GM23338 (cell line): ENCODE measurements at regions not wholly inside any gene's neighbourhood (a gene's known extent, or its start where the extent isn't known, plus 50 kb on each side); places are given as distances from the start of the nearest gene placed in this dataset.

Experiments
- CREB1 ChIP-seq: fragments of 250-450 bp; sonication (Bioruptor Pico); IDR thresholded peaks from 2 replicates; pipeline ENCODE4 v1.5.0; 2020; ENCODE audit warnings: low read depth, mild to moderate bottlenecking, moderate library complexity
- CTCF ChIP-seq, 2 experiments: fragments of 200-600 bp in 1 of 2; sonication (generic) in 1 of 2; conservative IDR thresholded peaks; 2 replicates each; pipeline versions ENCODE4 v1.5.1 to v1.6.1; 2016 to 2017; ENCODE audit warnings: antibody characterized with exemption in 2 of 2, low read depth in 2 of 2, mild to moderate bottlenecking in 2 of 2, moderate library complexity in 1 of 2
- EZH2 ChIP-seq: fragments of 200-600 bp; sonication (generic); IDR thresholded peaks from one replicate; pipeline ENCODE4 v1.8.0; 2017; ENCODE audit warnings: antibody characterized with exemption, mild to moderate bottlenecking, low read depth; ENCODE audit not compliant: unreplicated experiment
- EZH2phosphoT487 ChIP-seq: fragments of 200-600 bp; sonication (generic); IDR thresholded peaks from one replicate; pipeline ENCODE4 v1.8.1; 2018; ENCODE audit warnings: antibody characterized with exemption; ENCODE audit not compliant: unreplicated experiment
- JUNB ChIP-seq: IDR thresholded peaks from one replicate; pipeline ENCODE4 v1.6.1; 2016; ENCODE audit warnings: antibody characterized with exemption; ENCODE audit not compliant: unreplicated experiment
- POLR2AphosphoS5 ChIP-seq: IDR thresholded peaks from 2 replicates; pipeline ENCODE4 v1.6.1; 2016; ENCODE audit warnings: antibody characterized with exemption, low read depth
- STAT1 ChIP-seq: IDR thresholded peaks from one replicate; pipeline ENCODE4 v1.6.1; 2016; ENCODE audit warnings: antibody characterized with exemption; ENCODE audit not compliant: unreplicated experiment
- ZNF331 ChIP-seq: fragments of 250-450 bp; sonication (Bioruptor Pico); IDR thresholded peaks from 2 replicates; pipeline ENCODE4 v1.5.0; 2020; ENCODE audit warnings: low read depth, mild to moderate bottlenecking, moderate library complexity
- TF ChIP-seq, protein P1 (sequence below): IDR thresholded peaks from one replicate; pipeline ENCODE4 v1.6.1; 2018; ENCODE audit warnings: antibody characterized with exemption; ENCODE audit not compliant: unreplicated experiment
- TF ChIP-seq, protein P2 (sequence below): fragments of 250-450 bp; sonication (Bioruptor Pico); IDR thresholded peaks from 2 replicates; pipeline ENCODE4 v1.5.0; 2020; ENCODE audit warnings: mild to moderate bottlenecking, moderate library complexity

- TF ChIP-seq CTCF (conservative IDR thresholded peaks at IDR 0.05; ENCODE audit: low read depth in 2 of 2) (no peak), CREB1 (CRISPR knock-in tag) (no peak), POLR2AphosphoS5 (no peak), STAT1 (no peak), ZNF331 (CRISPR knock-in tag) (no peak), EZH2phosphoT487 (no peak), JUNB (no peak), EZH2 (no peak)
- TF ChIP-seq, protein P1, sequence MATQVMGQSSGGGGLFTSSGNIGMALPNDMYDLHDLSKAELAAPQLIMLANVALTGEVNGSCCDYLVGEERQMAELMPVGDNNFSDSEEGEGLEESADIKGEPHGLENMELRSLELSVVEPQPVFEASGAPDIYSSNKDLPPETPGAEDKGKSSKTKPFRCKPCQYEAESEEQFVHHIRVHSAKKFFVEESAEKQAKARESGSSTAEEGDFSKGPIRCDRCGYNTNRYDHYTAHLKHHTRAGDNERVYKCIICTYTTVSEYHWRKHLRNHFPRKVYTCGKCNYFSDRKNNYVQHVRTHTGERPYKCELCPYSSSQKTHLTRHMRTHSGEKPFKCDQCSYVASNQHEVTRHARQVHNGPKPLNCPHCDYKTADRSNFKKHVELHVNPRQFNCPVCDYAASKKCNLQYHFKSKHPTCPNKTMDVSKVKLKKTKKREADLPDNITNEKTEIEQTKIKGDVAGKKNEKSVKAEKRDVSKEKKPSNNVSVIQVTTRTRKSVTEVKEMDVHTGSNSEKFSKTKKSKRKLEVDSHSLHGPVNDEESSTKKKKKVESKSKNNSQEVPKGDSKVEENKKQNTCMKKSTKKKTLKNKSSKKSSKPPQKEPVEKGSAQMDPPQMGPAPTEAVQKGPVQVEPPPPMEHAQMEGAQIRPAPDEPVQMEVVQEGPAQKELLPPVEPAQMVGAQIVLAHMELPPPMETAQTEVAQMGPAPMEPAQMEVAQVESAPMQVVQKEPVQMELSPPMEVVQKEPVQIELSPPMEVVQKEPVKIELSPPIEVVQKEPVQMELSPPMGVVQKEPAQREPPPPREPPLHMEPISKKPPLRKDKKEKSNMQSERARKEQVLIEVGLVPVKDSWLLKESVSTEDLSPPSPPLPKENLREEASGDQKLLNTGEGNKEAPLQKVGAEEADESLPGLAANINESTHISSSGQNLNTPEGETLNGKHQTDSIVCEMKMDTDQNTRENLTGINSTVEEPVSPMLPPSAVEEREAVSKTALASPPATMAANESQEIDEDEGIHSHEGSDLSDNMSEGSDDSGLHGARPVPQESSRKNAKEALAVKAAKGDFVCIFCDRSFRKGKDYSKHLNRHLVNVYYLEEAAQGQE = no peak
- TF ChIP-seq, protein P2, sequence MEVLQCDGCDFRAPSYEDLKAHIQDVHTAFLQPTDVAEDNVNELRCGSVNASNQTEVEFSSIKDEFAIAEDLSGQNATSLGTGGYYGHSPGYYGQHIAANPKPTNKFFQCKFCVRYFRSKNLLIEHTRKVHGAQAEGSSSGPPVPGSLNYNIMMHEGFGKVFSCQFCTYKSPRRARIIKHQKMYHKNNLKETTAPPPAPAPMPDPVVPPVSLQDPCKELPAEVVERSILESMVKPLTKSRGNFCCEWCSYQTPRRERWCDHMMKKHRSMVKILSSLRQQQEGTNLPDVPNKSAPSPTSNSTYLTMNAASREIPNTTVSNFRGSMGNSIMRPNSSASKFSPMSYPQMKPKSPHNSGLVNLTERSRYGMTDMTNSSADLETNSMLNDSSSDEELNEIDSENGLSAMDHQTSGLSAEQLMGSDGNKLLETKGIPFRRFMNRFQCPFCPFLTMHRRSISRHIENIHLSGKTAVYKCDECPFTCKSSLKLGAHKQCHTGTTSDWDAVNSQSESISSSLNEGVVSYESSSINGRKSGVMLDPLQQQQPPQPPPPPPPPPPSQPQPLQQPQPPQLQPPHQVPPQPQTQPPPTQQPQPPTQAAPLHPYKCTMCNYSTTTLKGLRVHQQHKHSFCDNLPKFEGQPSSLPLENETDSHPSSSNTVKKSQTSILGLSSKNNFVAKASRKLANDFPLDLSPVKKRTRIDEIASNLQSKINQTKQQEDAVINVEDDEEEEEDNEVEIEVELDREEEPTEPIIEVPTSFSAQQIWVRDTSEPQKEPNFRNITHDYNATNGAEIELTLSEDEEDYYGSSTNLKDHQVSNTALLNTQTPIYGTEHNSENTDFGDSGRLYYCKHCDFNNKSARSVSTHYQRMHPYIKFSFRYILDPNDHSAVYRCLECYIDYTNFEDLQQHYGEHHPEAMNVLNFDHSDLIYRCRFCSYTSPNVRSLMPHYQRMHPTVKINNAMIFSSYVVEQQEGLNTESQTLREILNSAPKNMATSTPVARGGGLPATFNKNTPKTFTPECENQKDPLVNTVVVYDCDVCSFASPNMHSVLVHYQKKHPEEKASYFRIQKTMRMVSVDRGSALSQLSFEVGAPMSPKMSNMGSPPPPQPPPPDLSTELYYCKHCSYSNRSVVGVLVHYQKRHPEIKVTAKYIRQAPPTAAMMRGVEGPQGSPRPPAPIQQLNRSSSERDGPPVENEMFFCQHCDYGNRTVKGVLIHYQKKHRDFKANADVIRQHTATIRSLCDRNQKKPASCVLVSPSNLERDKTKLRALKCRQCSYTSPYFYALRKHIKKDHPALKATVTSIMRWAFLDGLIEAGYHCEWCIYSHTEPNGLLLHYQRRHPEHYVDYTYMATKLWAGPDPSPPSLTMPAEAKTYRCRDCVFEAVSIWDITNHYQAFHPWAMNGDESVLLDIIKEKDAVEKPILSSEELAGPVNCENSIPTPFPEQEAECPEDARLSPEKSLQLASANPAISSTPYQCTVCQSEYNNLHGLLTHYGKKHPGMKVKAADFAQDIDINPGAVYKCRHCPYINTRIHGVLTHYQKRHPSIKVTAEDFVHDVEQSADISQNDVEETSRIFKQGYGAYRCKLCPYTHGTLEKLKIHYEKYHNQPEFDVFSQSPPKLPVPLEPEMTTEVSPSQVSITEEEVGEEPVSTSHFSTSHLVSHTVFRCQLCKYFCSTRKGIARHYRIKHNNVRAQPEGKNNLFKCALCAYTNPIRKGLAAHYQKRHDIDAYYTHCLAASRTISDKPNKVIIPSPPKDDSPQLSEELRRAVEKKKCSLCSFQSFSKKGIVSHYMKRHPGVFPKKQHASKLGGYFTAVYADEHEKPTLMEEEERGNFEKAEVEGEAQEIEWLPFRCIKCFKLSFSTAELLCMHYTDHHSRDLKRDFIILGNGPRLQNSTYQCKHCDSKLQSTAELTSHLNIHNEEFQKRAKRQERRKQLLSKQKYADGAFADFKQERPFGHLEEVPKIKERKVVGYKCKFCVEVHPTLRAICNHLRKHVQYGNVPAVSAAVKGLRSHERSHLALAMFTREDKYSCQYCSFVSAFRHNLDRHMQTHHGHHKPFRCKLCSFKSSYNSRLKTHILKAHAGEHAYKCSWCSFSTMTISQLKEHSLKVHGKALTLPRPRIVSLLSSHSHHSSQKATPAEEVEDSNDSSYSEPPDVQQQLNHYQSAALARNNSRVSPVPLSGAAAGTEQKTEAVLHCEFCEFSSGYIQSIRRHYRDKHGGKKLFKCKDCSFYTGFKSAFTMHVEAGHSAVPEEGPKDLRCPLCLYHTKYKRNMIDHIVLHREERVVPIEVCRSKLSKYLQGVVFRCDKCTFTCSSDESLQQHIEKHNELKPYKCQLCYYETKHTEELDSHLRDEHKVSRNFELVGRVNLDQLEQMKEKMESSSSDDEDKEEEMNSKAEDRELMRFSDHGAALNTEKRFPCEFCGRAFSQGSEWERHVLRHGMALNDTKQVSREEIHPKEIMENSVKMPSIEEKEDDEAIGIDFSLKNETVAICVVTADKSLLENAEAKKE = no peak
Observed at GRCh38 chr2:171626949-171627348, 60.3 kb upstream of the DYNC1I2 start.
